RKO (cell line): ENCODE measurements at regions not wholly inside any gene's neighbourhood (a gene's known extent, or its start where the extent isn't known, plus 50 kb on each side); places are given as distances from the start of the nearest gene placed in this dataset.

Experiments used
- DNase-seq: peaks from one replicate; pipeline ENCODE4 v3.0.0-alpha.2; 2016; ENCODE audit warnings: low spot score

DNA sequence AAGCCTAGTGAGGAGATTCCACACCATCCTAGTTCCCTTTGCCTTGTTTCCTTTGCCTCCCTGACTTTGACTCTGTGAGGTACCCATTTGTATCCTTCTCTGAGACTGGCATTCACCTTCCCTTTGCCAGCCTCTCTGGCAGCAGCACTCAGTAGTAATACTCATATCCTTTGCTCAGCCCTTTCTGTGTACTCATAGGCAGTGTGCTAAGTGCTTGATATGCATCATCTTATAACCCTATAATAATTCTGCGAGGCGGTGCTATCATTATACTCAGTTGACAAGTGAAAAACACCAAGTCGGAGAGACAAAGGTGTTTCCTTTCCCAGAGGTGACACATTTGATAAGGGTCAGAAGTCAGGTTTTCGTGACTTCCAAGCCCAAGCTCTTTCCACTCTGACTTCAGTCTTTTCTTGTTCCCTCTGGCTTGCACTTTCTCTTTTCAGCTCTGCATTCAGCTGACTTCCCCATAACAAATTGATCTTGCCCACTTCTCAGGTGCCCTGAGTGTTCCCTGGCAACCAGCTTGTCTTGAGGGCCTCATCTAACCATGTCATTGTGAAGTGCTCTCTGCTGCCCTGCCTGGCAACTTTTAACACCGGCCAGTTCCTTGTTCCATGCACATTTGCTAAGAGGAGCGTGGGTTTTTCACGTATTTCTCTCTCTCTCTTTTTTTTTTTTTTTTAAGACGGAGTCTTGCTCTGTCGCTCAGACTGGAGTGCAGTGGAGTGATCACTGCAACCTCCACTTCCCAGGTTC, 94.5 kb upstream of the UPP2 start:
- no peak for DNase-seq

DNA sequence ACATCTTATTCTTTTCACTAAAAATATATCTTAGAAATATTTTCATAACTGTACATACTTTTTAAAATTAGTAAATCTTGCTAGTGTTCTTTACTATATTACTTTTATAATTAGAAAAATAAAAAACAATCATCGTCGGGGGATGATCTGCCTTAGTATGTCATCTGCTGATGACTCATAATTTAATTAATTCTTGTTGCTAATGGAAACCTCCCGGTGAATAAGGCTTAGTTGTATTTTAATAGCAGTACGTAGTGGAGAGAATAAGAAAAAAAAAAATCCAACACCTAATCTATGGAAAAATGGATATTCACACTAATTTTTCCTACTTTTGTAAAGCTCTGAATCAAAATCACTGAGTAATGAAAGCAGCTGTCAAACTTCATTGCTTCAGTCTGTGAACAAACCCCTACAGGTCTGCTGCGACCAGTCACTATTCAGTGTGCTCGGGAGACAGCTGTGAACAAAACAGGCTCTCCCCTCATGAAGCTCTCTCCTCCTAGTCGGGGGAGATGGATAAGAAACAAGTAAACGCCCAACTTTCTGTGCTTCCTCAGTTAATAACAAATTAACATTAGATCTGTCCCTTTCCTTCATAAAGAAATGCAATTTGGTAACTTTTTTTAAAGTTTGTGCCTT, 97.4 kb upstream of the UPP2 start:
- peak; percentile 41 for DNase-seq

DNA sequence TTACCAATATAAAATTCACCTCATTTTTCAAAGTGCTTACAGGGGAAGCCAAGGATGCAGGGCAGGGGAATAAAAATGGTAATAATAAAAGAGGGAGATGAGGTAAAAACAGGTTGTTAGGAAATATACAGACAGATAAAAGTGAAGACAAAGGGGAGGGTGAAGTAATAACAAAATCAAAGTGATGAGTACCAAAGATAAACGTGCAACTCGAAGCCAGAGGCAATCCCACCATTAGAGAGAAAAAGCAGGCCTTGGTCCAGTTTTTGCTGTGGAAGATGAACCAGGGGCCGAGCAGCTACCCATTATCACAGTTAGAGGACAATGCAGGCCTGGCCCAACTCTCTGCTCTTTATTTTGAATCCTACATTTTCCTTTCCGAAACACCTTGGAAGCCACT, 99.6 kb upstream of the UPP2 start:
- DNase-seq = no peak

DNA sequence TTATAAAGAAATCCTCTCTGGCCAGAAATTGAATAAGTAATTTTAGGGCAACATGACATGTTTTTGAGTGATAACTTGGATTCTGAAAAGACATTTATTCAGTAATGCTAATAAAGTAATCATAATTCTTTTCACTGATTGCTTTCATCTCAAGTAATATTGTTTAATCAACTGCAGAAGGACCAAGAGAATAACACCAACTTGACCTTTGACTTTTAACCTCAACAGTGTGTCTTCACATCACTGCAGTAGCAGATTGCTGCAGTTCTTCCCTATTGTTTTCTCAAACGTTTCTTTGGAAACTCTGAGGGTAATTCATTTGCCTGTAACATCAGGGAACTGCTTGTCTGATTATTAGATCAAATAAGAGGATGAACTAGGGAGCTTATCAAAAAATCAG, 104.9 kb upstream of the UPP2 start:
- DNase-seq = no peak

DNA sequence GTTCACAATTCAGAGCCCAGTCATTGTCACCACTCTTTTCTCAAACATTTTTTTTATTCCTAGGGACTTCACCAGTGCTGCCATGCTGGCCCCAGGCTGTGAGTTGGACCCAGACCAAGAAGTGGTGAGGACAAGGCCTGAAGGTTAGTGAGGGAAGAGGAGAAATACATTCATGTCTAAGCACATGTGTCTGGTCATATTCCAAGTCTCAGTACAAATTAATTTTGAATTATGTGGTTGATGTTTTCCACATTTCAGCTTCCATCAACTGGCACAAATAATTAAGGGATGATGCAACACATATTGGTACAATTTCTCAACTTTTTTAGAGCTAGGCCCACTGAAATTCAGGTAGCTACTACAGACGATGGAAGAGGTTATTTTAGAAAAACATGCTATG, 106.6 kb upstream of the UPP2 start:
- no peak for DNase-seq

DNA sequence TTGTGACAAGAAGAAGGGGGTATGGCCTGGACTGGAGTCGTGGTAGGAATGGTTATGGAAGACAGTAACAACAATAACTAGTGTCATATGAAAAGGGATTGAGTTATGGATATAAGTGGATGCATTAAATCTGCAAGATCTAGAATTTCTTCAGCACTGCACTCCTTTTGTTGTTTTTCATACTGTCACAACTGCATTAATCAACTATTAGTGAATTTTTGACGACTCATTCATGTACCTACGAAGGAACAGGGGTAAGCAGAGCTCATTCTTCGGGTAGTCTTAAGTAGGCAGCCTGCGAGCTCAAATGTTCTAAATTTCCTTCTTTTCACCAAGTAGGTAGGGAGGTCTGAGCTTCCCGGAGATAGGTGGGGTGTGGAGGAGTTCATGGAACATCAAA, 109.7 kb upstream of the UPP2 start:
- no peak for DNase-seq

DNA sequence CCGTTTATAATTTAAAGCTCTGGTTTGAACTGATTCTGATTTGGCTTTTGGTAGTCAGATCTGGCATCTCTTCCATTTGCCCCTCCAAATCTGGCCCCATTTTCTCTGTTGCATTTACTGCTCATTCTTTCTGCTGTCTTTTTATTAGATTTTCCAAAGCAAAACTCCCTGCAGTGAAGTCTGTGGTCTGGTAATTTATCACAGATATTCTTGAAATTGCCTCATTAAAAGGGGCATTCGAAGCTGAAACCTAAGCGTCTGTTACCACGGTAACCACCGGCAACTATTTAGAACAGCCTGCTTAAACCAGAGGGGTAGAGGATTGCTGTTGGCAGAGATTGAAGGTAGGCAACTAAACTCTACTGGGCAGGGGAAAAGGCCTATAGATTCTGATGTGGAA, 111.5 kb upstream of the UPP2 start:
- DNase-seq = no peak

DNA sequence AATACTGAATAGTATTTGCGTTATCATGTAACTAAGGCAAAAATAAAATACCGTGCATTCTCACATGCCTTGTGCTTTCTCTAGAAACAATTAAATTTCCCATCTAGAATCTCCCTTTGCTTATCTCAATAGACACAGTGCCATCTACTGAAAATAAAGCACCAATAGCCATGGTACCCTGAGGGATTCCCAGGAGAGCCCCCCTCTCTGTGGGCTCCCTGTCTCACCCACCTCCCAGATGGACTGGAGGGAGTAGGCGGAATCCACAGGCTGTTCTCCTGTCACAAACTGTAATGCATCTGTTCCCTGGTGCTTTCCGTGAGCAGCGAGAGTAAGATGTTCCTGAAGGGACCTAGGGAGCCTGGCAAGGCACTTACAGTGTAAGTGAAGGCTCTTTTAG, 112.4 kb upstream of the UPP2 start:
- no peak for DNase-seq

DNA sequence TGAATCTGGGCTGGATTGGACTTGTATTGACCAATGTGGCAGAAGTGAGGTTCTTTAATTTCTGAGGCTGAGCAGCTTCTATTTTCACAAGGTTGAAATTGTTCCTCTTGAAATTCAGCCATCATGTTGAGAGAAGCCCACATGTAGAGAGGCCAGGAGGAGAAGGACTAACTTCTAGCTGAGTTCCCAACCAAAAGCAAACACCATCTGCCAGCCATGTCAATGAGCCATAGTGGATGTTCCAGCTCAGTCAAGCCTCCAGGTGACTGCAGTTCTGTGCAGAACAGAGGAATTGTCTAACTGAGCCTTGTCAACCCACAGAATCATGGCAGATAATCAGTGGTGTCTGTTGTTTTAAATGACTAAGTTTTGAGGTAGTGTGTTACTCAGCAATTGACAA, 110.6 kb upstream of the ACVR1 start:
- DNase-seq = no peak

DNA sequence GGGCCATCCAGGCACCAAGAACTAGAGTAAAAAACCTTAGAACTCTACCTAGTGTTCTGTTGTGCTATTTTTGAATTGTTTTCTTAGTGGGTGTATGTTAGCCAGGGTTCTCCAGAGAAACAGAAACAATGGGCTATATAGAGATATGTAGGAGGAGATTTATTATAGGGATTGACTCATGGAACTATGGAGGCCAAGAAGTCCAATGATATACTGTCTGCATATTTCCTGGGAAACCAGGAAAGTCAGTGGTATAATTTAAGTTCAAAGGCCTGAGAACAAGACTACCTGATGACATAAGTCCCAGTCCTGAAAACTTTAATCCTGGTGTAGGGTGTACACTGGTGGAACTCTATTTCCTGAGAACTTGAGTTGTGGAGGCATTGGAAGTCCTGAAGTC, 108.7 kb upstream of the ACVR1 start:
- no peak for DNase-seq

DNA sequence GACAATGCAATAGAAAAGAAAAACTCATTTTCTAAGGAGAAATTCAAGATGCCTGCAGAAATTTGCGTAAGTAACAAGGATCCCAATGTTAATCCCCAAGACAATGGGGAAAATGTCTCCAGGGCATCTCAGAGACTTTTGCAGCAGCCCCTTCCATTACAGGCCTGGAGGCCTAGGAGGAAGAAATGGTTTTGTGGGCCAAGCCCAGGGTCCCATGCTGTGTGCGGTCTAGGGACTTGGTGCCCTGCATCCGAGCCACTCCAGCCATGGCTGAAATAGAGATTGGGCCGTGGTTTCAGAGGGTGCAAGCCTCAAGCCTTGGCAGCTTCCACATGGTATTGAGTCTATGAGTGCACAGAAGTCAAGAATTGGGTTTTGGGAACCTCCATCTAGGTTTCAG, 103.9 kb upstream of the ACVR1 start:
- DNase-seq = no peak

DNA sequence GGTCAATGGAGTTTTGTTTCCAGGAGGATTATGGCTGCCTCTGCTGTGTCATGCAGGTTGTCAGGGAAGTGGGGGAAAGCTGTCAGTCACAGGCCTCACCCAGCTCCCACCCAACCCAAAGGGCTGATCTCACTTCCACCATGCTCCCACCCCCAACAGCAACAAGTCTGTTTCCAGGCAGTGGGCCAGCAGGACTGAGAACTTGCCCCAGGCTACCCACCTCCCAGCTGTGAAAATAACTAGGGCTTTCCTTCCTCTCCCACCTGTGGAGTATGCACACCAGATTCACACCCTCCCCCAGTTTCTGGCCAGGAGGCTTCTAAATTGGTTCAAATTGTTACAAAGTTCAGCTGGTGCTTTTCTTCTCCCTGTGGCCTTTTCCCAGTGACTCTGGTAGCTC, 95.6 kb upstream of the ACVR1 start:
- DNase-seq = no peak

DNA sequence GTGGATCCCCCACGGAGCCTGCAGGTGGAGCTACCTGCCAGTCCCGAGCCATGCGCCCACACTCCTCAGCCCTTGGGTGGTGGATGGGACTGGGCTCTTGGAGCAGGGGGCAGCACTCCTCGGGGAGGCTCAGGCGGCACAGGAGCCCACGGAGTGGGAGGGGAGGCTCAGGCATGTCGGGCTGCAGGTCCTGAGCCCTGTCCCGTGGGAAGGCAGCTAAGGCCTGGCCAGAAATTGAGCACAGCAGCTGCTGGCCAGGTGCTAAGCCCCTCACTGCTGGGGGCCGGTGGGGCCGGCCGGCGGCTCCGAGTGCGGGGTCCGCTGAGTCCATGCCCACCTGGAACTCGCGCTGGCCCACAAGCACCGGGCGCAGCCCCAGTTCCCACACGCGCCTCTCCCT, 91.7 kb upstream of the ACVR1 start:
- no peak for DNase-seq

DNA sequence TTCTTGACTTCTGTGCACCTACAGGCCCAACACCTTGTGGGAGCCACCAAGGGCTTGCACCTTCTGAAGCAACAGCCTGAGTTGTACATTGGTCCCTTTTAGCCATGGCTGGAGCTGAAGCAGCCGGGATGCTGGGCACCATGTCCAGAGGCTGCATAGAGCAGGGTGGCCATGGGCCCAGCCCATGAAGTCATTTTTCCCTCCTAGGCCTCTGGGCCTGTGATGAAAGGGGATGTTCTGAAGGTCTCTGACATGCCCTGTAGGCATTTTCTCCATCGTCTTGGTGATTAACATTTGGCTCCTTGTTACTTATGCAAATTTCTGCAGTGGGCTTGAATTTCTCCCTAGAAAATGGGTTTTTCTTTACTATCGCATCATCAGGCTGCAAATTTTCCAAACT, 83.1 kb upstream of the ACVR1 start:
- DNase-seq = no peak

DNA sequence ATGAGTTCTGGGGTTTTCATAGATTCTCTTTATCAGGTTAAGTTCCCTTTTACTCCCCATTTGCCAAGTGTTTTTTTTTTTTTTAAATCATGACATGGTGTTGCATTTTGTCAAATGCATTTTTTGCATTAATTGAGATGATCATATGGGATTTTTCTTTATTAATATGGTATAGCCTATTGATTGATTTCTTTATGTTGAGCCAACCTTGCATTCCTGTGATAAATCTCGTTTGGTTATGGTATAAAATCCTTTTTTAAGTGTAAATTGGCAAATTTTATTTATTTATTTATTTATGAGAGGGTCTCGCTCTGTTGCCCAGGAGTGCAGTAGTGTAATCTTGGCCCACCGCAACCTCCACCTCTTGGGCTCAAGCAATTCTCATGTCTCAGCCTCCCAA, 81.5 kb upstream of the ACVR1 start:
- DNase-seq = no peak

DNA sequence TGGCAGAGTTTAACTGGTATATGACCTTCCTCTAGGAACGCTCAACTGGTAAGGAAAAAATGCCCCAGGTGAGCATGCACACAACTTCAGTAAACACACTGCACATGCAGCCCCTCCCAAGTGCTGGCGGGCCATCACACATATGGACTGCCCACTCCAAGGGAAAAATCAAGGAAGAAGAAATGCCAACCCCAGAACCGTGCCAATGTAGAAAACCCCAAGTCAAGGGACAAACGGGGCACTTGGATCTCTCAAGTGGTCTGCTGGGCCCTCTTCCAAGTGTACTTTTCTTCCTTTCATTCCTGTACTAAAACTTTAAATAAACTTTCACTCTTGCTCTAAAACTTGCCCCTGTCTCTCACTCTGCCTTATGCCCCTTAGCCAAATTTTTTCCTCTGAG, 76.4 kb upstream of the ACVR1 start:
- DNase-seq = no peak

DNA sequence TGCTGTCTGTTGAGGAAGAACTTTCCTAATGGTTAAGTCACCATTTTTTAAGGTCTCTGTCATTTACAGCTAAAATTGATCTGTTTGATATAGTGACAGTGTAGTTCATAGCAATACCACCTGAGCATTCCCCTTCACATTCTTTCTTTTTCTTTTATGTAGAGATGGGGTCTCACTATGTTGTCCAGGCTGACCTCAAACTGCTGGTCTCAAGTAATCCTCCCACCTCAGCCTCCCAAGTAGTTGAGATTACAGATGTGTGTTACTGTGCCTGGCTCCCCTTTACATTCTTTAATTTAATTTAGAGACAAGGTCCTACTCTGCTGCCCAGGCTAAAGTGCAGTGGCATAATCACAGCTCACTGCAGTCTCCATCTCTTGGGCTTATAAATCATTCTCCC, 72.7 kb upstream of the ACVR1 start:
- DNase-seq = no peak

DNA sequence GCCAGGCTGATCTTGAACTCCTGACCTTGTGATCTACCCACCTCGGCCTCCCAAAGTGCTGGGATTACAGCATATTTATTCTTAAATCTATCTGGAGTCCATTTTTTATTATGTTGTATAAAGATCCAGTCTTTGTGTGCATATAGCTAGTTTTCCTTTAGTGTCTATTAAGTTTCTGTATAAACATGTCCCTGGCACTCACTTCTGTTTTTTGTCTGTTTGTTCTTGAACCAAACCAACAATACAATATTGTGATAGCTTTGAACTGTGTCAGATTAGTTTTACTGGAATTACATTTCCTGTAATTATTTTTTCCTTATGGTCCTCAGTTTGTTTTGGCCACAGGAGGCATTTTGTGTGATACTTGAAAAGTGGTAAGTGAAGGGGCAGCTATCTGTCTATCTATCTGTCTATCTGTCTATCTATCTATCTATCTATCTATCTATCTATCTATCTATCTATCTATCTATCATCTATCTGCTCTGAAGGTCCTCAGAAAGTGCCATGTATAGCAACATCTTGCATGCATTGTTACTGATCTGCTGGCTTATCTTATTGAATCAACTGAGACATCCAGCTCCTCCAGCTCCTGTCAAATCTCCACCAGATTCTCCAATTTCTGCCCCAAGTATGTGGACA, 70.9 kb upstream of the ACVR1 start:
- DNase-seq = no peak

DNA sequence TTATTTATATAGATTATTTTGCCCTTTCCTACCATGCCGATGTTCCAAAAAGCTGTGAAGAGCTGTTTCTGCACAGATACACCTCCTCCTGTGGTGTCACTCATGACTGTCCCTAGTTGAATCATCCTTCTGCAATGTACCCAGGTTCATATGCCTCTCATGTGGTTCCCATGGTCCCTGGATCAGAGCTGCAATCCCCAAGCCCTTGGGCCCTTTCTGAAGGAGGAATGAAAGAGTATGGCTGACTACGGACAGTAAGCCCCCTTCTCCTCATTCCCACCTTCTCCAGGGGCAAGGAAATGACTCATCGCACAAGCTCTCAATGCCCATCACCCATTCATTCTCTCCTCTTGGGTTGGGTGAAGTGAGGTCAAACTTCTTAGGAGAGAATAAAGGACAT, 63.9 kb upstream of the ACVR1 start:
- peak; percentile 9 for DNase-seq

DNA sequence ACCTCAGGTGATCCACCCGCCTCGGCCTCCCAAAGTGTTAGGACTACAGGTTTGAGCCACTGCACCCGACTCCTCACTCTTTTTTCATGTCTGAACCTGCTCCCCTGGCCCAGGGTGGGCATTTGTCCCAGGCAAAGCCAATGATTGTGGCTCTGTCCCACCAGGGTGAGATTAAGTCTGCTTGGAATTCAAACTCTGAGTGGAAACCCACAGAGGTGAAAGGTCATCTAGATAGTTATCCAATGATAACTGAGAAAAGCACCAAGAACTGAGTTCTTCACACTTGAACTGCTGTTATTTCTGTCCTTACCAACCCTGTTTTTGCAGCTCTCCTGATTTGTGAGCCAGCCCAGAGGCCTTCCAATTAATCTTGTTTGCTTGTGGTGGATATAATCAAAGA, 62.4 kb upstream of the ACVR1 start:
- no peak for DNase-seq

DNA sequence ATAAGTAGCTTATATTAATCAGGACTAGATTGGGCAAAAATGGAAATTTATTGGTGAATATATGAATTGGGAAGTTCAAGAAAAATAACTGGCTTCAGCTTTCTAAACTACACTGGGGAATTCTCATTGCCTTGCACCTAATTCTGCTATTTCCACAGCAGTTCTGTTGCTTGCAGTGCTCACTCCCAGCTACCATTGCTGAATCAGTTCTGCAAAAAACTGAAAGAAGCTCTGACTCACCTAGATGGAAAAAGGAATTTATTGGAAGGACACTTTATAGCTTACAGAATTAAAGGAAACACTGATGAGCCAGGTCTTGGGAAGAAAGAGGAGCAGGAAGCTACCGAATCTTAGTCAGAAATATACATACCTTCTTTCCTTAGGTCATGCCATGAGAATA, 60.3 kb upstream of the ACVR1 start:
- peak; percentile 12 for DNase-seq

DNA sequence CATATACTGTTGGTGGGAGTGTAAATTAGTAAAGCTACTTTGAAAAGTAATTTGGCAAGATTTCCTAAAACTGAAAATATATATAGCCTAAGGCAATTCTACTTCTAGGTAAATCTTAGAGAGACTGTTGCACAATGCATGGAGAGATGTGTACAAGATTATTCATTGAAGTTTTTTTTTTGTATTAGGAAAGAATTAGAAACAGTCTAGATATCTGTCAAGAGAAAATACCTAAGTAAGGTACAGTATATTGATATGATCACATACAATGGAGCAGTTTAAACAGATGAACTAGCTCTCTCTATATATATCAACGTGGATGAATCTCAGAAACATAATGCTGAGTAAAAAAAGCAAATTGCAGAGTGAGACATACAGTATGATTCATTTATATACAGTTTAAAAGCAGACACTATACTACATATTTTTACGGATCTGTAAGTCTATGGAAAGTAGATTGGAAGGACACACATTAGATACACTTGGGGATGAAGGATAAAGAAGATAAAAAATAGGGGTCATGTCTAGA, 59.3 kb upstream of the ACVR1 start:
- DNase-seq = no peak

DNA sequence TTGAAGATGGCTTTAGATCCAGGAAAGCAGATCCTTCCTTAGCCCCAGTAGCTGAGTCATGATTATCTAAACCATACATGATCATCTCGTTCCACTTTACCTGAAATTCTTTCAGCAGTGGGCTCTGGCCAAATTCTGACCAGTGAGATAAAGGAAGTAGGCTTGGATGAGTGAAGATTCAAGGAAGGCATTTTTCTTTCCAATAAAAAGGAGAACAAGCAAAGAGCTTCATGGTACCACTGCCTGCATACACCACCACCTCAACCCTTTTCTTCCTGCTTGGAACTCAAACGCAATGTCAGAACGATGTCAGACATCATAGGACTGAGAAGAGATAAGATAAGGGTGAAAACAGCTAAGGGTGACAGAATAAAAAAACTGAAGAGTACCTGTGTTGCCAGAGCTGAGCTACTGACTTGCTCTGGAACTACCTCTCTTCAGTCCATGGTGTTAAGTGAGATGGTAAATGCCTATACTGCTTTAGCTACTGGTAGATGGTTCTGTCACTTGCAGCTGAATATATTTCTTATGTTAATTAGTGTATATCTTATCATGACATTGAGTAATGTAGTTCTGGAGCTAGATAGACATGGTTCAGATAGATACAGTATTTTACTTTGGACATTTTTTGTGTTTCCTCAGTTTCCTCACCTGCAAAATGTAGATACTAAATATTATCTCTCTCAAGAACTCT, 58.7 kb upstream of the ACVR1 start:
- DNase-seq = no peak
